Heart left ventricle (tissue), 13 donors: ENCODE measurements at regions not wholly inside any gene's neighbourhood (a gene's known extent, or its start where the extent isn't known, plus 50 kb on each side); places are given as distances from the start of the nearest gene placed in this dataset.

ENCODE experiments used
- POLR2A ChIP-seq, 2 donors: fragments of 450-650 bp; IDR thresholded peaks; one replicate each; pipeline ENCODE4 v1.6.1; 2017; ENCODE audit warnings: antibody characterized with exemption in 2 of 2, mild to moderate bottlenecking in 2 of 2, moderate library complexity in 2 of 2
- TF ChIP-seq, protein P1 (sequence below), 12 donors: fragments of 200-600 bp; sonication (generic) in 4 of 12; IDR thresholded peaks; one replicate each; pipeline versions ENCODE4 v1.5.0 to v1.8.0; 2018 to 2022; ENCODE audit warnings: antibody characterized with exemption in 12 of 12, mild to moderate bottlenecking in 5 of 12
- donor health status: ischemic (EF 13 %, LVEDD 7.1; RV severe dilation, severe dysfunction).
- donor health status: DM: no; HTN: yes; CAD: no.
- donor health status: DM: no; HTN: no; CAD: no.
- donor health status: ischemic (EF 25% LVEDD 6.9; RV normal size, moderate dysfunction).
- donor health status: ischemic (EF 25% LVEDD 5.7; RV mildly dilated, moderate dysfunction).
- donor health status: ischemic (EF 35%, LVEDD 5.7; RV mildly dilated, moderate dysfunction).
- donor health status: nonischemic (EF 11% LVEDD 7.7; RV severe dilation, severe dysfunction).
- donor health status: DM: yes; HTN: yes; CAD: no.
- donor health status: PGD.
- donor health status: ischemic (EF 29% LVEDD 5.4; RV normal size, mild dysfunction).
- donor health status: nonischemic (EF 23%, LVEDD 6.1; RV moderate dilation, normal function).

DNA sequence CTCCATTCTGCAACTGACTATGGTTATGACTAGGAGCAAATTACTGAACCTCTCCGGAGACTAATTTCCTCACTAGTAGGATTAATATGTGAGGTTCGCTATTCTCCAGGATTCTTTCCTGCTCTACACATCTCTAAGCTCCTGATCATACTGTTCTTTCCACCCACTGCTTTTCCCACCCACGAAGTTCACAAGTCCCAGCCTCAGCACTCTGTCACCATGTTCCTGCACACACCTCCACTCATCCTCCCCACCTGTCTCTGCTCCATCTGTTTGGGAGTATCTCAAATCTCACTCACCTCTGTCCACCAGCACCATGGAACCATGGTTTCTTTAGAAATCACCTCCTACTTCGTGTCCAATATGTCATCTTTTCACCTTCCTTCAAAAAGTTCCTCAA lies 185.3 kb downstream of the LRATD1 start:
- TF ChIP-seq POLR2A (IDR thresholded peaks at IDR 0.05): no peak
- TF ChIP-seq, protein P1, sequence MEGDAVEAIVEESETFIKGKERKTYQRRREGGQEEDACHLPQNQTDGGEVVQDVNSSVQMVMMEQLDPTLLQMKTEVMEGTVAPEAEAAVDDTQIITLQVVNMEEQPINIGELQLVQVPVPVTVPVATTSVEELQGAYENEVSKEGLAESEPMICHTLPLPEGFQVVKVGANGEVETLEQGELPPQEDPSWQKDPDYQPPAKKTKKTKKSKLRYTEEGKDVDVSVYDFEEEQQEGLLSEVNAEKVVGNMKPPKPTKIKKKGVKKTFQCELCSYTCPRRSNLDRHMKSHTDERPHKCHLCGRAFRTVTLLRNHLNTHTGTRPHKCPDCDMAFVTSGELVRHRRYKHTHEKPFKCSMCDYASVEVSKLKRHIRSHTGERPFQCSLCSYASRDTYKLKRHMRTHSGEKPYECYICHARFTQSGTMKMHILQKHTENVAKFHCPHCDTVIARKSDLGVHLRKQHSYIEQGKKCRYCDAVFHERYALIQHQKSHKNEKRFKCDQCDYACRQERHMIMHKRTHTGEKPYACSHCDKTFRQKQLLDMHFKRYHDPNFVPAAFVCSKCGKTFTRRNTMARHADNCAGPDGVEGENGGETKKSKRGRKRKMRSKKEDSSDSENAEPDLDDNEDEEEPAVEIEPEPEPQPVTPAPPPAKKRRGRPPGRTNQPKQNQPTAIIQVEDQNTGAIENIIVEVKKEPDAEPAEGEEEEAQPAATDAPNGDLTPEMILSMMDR (IDR thresholded peaks at IDR 0.05): no peak
